ENCODE measurements at regions not wholly inside any gene's neighbourhood (a gene's known extent, or its start where the extent isn't known, plus 50 kb on each side); places are given as distances from the start of the nearest gene placed in this dataset.
A peak's percentile ranks its signal among the peaks of the same experiment; 100 is the strongest.
"Not testable (repeated sequence)": the region's sequence is repeated elsewhere in the genome, so short reads cannot be mapped to it uniquely, and the experiment has no call there.

GRCh38 chr19:20359933-20360720, 193.1 kb downstream of the ZNF486 start:
- peak; percentile 52 for TF ChIP-seq CTCF (IDR thresholded peaks at IDR 0.05; ENCODE audit: low read length)
- TF ChIP-seq EZH2 (IDR thresholded peaks at IDR 0.05; ENCODE audit: borderline replicate concordance, low read length) = no peak
- Histone ChIP-seq H3K4me2 (ENCODE audit: low read length) (no peak overlapping the region), H3K4me3 (ENCODE audit: low read depth, low read length, poor library complexity, severe bottlenecking) (no peak overlapping the region), H3K4me1 (ENCODE audit: insufficient read depth, low read length, severe bottlenecking) (peaks cover 10% of the 10 kb centered on the region), H3K9me2 (ENCODE audit: low read depth, low read length) (no peaks in the 10 kb centered on the region), H3F3A (ENCODE audit: insufficient read depth, low read length) (no peaks in the 10 kb centered on the region), H3K79me2 (ENCODE audit: insufficient read depth, low read length) (no peaks in the 10 kb centered on the region), H3K27ac (ENCODE audit: low read depth, low read length, poor library complexity, severe bottlenecking) (no peak overlapping the region), H3K36me3 (ENCODE audit: insufficient read depth, low read length) (no peaks in the 10 kb centered on the region), H3K27me3 (ENCODE audit: insufficient read depth, low read length) (no peaks in the 10 kb centered on the region), H3K9ac (ENCODE audit: low read length) (no peak overlapping the region), H3K9me3 (ENCODE audit: low read length) (no peaks in the 10 kb centered on the region), H2AFZ (ENCODE audit: low read length) (no peak overlapping the region), H4K20me1 (ENCODE audit: insufficient read depth, low read length) (no peaks in the 10 kb centered on the region)

- not testable (repeated sequence) for H3K9ac ChIP-seq (ENCODE audit: low read length); H3K9me2 ChIP-seq (ENCODE audit: low read depth, low read length); H3K79me2 ChIP-seq (ENCODE audit: insufficient read depth, low read length); H3K27ac ChIP-seq (ENCODE audit: low read depth, low read length, poor library complexity, severe bottlenecking); H4K20me1 ChIP-seq (ENCODE audit: insufficient read depth, low read length); H3K27me3 ChIP-seq (ENCODE audit: insufficient read depth, low read length); H3K36me3 ChIP-seq (ENCODE audit: insufficient read depth, low read length); H3K4me3 ChIP-seq (ENCODE audit: low read depth, low read length, poor library complexity, severe bottlenecking); H3K4me2 ChIP-seq (ENCODE audit: low read length); H3F3A ChIP-seq (ENCODE audit: insufficient read depth, low read length); H3K4me1 ChIP-seq (ENCODE audit: insufficient read depth, low read length, severe bottlenecking); H3K9me3 ChIP-seq (ENCODE audit: low read length); H2AFZ ChIP-seq (ENCODE audit: low read length)
Observed at GRCh38 chr19:20358841-20359465, 191.9 kb downstream of the ZNF486 start.

- H3K4me3 ChIP-seq (ENCODE audit: low read depth, low read length, poor library complexity, severe bottlenecking) = no peak overlapping the region
- no peak overlapping the region for H2AFZ ChIP-seq (ENCODE audit: low read length)
- no peak overlapping the region for H3K27ac ChIP-seq (ENCODE audit: low read depth, low read length, poor library complexity, severe bottlenecking)
- H3K9ac ChIP-seq (ENCODE audit: low read length) = no peak overlapping the region
- H3K9me3 ChIP-seq (ENCODE audit: low read length) = no peaks in the 10 kb centered on the region
- H3K9me2 ChIP-seq (ENCODE audit: low read depth, low read length) = no peaks in the 10 kb centered on the region
- H3K27me3 ChIP-seq (ENCODE audit: insufficient read depth, low read length) = no peaks in the 10 kb centered on the region
- H3K79me2 ChIP-seq (ENCODE audit: insufficient read depth, low read length) = no peaks in the 10 kb centered on the region
- TF ChIP-seq EZH2 (IDR thresholded peaks at IDR 0.05; ENCODE audit: borderline replicate concordance, low read length) (no peak), CTCF (IDR thresholded peaks at IDR 0.05; ENCODE audit: low read length) (no peak)
- H3F3A ChIP-seq (ENCODE audit: insufficient read depth, low read length) = no peaks in the 10 kb centered on the region
- no peaks in the 10 kb centered on the region for H3K4me1 ChIP-seq (ENCODE audit: insufficient read depth, low read length, severe bottlenecking)
- no peaks in the 10 kb centered on the region for H3K36me3 ChIP-seq (ENCODE audit: insufficient read depth, low read length)
- no peaks in the 10 kb centered on the region for H4K20me1 ChIP-seq (ENCODE audit: insufficient read depth, low read length)
- H3K4me2 ChIP-seq (ENCODE audit: low read length) = no peak overlapping the region
Observed at GRCh38 chr19:20357921-20358320, 190.9 kb downstream of the ZNF486 start.
